ENCODE measurements at regions not wholly inside any gene's neighbourhood (a gene's known extent, or its start where the extent isn't known, plus 50 kb on each side); places are given as distances from the start of the nearest gene placed in this dataset.

GRCh38 chr18:23377669-23378301, 75.3 kb upstream of the RIOK3 start:
- in situ Hi-C loops (cut with HindIII; ENCODE audit: low pct_ligation_motif_present, low pct_unique_long_range_greater_than_20kb, low sequenced_read_pairs): no loop called here
- DNase-seq: peak; percentile 66

DNA sequence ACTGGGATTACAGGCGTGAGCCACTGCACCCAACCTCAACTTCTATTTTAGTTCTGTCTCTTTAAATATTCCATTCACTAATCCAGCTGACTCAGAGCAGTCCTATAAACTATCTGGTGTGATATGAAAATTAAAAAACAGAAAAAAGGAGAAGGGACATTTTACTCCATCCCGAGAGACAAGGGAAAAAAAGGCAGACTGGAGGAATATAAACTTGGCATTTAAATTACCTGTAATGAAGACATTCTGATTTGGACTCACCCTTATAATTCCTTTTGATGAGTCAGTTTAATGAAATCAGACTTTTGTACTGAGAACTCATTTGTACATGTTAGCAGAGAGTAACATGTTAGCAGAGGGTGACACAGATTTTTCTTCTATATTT, 74.8 kb upstream of the RIOK3 start:
- in situ Hi-C loops (cut with HindIII; ENCODE audit: low pct_ligation_motif_present, low pct_unique_long_range_greater_than_20kb, low sequenced_read_pairs): no loop called here
- DNase-seq: no peak

DNA sequence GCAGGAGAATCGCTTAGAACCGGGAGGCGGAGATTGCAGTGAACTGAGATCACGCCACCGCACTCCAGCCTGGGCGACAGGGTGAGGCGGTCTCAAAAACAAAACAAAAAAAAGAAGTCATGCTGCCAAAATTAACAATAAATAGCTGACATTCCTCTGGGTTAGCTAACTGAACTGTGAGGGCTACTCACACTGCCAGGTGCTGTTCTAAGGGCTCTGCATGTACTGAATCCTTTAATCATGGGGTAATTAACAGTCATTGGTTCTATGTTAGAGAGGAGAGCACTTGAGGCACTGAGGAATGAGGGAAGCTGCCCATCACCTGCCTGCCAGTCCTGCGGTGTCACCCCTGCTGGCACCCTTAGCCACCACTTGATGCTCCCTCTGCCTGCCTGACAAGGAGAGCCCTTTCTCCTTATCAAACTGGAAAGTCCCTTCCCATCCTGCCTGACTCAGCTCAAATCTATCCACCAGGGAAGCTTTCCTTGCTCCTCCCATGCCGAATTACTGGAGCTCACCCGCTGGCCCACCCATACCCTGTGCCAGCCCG, 73.0 kb upstream of the RIOK3 start:
- in situ Hi-C loops (cut with HindIII; ENCODE audit: low pct_ligation_motif_present, low pct_unique_long_range_greater_than_20kb, low sequenced_read_pairs): no loop called here

DNA sequence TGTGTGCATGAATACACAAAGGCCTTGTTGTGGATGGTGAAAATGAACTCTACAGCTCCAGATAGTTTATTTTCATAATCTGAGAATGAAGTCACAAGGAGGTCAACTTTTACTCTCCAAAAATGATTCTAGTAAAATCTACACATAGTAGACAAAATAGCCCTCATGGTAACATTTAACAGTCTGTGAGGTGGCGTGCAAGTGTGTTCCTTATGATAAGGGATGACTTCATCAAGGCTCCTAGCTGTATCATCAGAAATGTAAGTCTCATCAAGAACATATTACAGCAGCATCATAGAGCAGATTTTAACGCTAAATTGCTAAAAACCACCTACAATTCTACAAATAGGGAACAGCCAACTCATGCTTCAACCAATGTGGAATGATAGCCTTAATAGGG, 72.3 kb upstream of the RIOK3 start:
- DNase-seq: no peak
- in situ Hi-C loops (cut with HindIII; ENCODE audit: low pct_ligation_motif_present, low pct_unique_long_range_greater_than_20kb, low sequenced_read_pairs): no loop called here

More for the DNA sequence above, 73.0 kb upstream of the RIOK3 start:
- DNase-seq: peak; percentile 78

GRCh38 chr18:23383494-23383893, 69.6 kb upstream of the RIOK3 start:
- no peak for DNase-seq
- in situ Hi-C loops (cut with HindIII; ENCODE audit: low pct_ligation_motif_present, low pct_unique_long_range_greater_than_20kb, low sequenced_read_pairs): no loop called here

DNA sequence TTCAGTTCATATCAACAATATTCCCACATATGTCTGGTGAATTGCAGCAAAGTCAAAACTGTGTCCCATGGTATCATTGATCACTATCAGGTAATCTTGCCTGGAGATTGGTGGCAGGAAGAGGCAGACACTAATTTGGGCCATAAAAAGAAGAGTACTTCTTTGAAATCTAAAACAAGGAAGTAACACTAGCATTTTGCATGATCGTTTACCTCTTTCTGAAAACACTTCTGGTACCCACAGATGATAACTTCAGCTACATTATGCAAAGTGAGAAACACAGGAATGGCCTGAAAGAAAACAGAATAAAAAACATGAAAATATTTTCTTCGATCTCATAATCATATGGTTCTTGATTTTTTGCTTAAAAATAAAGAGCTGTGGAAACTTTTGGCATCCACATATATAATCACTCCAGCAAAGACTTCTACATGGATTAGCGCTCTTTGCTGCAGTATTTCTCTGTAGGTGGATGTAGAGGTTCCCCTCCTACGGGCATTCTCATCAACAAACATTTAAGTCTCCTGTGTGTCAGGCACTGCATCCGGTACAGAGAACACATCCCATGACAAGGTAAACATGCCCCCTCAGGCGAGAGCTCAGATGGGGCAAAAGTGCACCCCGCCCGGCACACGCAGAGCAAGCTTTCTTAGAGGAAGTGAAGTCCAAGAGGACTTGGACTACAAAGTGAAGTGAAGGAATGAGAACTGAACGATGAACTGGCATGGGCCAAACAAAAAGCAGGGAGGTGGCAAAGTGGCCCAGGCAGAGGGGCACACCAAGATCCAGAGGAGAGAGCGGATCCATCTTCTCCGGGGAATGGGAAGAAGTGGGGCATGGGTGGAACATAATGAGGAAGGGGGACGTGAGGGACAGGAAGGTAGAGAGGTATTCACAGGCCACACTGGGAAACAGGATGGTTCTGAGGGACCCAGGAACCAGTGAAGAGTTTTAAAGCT, 68.0 kb upstream of the RIOK3 start:
- in situ Hi-C loops (cut with HindIII; ENCODE audit: low pct_ligation_motif_present, low pct_unique_long_range_greater_than_20kb, low sequenced_read_pairs): no loop called here
- DNase-seq: no peak

DNA sequence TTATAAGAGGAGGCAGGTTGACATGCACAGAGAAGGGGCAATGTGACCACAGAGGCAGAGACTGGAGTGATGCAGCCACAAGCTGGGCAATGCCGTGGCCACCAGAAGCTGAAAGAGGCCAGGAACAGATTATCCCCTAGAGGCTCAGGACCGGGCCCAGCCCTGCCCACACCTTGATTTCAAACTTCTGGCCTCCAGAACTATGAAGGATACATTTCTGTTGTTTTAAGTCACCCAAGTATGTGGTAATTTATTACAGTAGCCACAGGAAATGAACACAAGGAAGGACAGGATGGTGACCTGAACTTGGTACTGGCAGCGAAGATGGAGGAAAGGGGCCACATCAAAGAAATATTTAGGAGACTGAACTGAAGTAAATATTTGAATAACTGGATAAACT, 66.8 kb upstream of the RIOK3 start:
- in situ Hi-C loops (cut with HindIII; ENCODE audit: low pct_ligation_motif_present, low pct_unique_long_range_greater_than_20kb, low sequenced_read_pairs): no loop called here
- no peak for DNase-seq

GRCh38 chr18:23387265-23387664, 65.8 kb upstream of the RIOK3 start:
- in situ Hi-C loops (cut with HindIII; ENCODE audit: low pct_ligation_motif_present, low pct_unique_long_range_greater_than_20kb, low sequenced_read_pairs): no loop called here
- no peak for DNase-seq

DNA sequence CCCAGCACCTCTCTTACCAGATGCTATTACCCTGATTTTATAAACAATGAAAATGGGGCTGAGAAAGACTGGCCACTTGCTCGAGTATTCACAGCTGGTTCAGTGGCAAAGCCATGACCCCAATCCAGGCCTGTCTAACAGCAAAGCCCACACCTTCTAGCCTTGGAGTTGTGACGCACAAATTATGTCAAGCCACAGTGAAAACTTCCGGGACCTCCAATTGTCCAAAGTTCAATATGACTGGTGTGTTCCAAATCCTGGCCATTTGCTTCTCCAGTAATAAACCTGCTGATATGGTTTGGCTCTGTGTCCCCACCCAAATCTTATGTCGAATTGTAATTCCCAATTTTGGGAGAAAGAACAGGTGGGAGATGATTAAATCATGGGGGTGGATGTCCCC, 64.7 kb upstream of the RIOK3 start:
- in situ Hi-C loops (cut with HindIII; ENCODE audit: low pct_ligation_motif_present, low pct_unique_long_range_greater_than_20kb, low sequenced_read_pairs): no loop called here
- no peak for DNase-seq

- in situ Hi-C loops (cut with HindIII; ENCODE audit: low pct_ligation_motif_present, low pct_unique_long_range_greater_than_20kb, low sequenced_read_pairs): no loop called here
- DNase-seq: no peak
These were observed 61.9 kb upstream of the RIOK3 start for GRCh38 chr18:23391156-23391555.

DNA sequence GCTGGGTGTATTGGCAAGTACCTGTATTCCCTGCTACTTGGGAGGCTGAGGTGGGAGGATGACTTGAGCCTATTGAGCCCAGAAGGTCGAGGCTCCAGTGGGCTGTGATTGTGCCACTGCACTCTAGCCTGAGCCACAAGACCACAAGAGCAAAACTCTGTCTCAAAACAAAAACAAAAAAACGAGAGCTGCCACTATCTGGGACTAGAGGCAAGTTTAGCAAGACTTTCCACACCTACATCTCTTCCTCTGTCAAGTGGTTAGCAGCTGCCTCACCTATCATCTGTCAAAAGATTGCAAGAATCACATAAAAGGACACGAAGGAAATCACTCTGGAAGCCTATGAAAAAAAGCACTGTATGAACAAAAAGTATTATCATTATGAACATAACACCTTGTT, 55.2 kb upstream of the RIOK3 start:
- in situ Hi-C loops (cut with HindIII; ENCODE audit: low pct_ligation_motif_present, low pct_unique_long_range_greater_than_20kb, low sequenced_read_pairs): no loop called here
- DNase-seq: no peak

- in situ Hi-C loops (cut with HindIII; ENCODE audit: low pct_ligation_motif_present, low pct_unique_long_range_greater_than_20kb, low sequenced_read_pairs): no loop called here
- DNase-seq: no peak
These were observed 54.7 kb upstream of the RIOK3 start for GRCh38 chr18:23398401-23398800.

DNA sequence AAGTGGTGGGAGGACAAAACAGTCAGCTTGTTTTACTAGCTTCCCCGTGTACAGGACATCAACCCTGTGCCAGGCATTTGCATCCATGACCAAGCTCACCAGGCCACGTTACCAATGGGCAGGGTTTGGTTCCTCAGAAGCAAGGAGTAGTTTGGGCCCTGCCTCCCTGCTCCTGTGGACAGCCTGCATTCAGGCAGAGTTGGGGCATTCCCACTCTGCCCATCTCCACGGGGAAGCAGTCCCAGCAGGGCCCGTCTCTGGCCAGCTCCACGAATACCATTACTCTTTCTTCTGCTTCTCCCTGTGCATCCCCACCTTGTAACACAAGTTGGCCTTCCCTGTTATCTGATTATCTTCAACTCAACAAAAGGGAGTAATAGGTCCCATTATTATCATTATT, 54.0 kb upstream of the RIOK3 start:
- DNase-seq: no peak
- in situ Hi-C loops (cut with HindIII; ENCODE audit: low pct_ligation_motif_present, low pct_unique_long_range_greater_than_20kb, low sequenced_read_pairs): no loop called here

DNA sequence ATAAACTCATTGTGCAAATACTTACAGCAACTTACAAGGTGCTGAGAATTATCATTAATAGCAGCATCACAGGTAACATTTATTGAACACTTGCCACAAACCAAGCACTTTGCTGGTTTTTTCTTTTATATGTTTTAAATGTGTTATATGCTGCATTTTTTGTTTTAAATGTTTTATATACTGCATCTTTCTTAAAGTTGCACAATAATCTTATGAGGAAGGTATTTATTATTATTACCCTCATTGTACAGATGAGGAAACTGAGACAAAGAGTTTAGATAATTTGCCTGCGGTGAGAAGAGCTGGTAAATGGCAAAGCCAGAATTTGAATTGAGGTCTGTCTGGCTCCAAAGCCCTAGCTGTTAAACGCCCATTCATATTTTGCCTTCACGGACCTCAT, 52.2 kb upstream of the RIOK3 start:
- in situ Hi-C loops (cut with HindIII; ENCODE audit: low pct_ligation_motif_present, low pct_unique_long_range_greater_than_20kb, low sequenced_read_pairs): no loop called here
- DNase-seq: no peak

DNA sequence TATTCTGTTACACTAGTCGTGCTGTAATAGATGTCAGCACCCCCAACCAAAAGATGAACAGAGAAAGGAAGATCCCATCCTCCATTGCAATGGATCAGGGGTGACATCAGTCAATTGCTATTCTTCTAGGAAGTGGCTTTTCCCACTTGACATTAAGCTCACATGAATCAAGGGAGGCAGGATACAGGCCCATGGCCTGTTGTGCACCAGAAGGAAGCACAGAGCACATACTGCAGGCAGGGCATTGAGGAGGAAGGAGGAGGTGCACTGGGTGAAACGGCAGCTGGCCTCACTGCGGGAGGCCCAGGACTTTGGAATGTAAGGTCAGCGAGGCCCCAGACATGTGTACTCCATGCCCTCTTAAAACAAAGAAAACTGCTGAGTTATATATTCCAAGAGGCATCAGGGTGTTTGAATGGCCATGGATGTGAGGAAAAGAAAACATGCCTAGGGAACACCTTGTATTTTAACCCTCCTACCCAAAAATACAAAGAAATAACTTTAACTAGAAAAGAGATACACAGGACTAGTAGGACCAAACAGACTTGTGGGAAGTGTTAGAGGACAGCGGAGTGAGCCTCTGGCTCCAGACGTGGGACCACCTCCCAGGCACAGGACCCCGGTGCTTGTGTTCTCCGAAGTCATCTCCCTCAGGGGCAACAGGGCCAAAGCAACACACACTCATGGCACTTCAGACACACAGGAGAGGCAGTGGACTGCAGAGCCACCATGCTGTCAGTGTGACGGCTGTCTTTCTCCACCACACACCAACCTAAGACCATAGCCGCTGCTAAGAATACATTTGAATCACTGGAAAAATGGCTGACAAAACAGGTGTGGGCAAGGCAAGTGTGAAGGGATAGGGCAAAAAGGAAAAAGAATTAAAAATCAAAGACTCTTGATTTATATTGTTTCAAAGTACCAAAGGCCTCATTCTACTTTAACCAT, 51.4 kb upstream of the RIOK3 start:
- peak; percentile 87 for DNase-seq
- in situ Hi-C loops (cut with HindIII; ENCODE audit: low pct_ligation_motif_present, low pct_unique_long_range_greater_than_20kb, low sequenced_read_pairs): no loop called here
